Endothelial cell of umbilical vein (primary cell): ENCODE measurements at regions not wholly inside any gene's neighbourhood (a gene's known extent, or its start where the extent isn't known, plus 50 kb on each side); places are given as distances from the start of the nearest gene placed in this dataset.

Experiments used
- EZH2 ChIP-seq: IDR thresholded peaks from 2 replicates; pipeline ENCODE4 v1.6.1; 2012; ENCODE audit warnings: borderline replicate concordance, low read depth, mild to moderate bottlenecking, moderate library complexity, low read length, inconsistent platforms; ENCODE audit not compliant: severe bottlenecking
- FOS ChIP-seq: IDR thresholded peaks from 2 replicates; pipeline ENCODE4 v1.6.1; 2011; ENCODE audit warnings: mild to moderate bottlenecking, low read length, moderate library complexity, borderline replicate concordance; ENCODE audit not compliant: insufficient read depth
- GATA2 ChIP-seq: IDR thresholded peaks from 2 replicates; pipeline ENCODE4 v1.7.0; 2011; ENCODE audit warnings: low read depth, mild to moderate bottlenecking, moderate library complexity, mixed read lengths, low read length; ENCODE audit not compliant: insufficient read length, insufficient read depth
- JUN ChIP-seq: IDR thresholded peaks from 2 replicates; pipeline ENCODE4 v1.6.1; 2011; ENCODE audit warnings: borderline replicate concordance, low read depth; ENCODE audit not compliant: insufficient read length, insufficient read depth
- MYC ChIP-seq: IDR thresholded peaks from one replicate; pipeline ENCODE4 v1.6.1; 2011; ENCODE audit warnings: mild to moderate bottlenecking, low read depth, low read length
- POLR2A ChIP-seq: IDR thresholded peaks from 2 replicates; pipeline ENCODE4 v1.6.1; 2012; ENCODE audit warnings: low read depth, mild to moderate bottlenecking, control low read depth, low read length
- POLR2AphosphoS5 ChIP-seq: IDR thresholded peaks from 2 replicates; pipeline ENCODE4 v1.6.1; 2012; ENCODE audit warnings: low read depth, mild to moderate bottlenecking, control low read depth, low read length, moderate library complexity; ENCODE audit not compliant: insufficient read depth
- TF ChIP-seq, protein P1 (sequence below), 2 donors: IDR thresholded peaks; 1 replicate in 1 of 2; 2 replicates in 1 of 2; pipeline ENCODE4 v1.5.1; 2011; ENCODE audit warnings: low read length in 2 of 2, mild to moderate bottlenecking in 2 of 2, moderate library complexity in 2 of 2, control low read depth in 1 of 2, inconsistent platforms in 1 of 2, low read depth in 1 of 2; ENCODE audit not compliant: insufficient read depth in 1 of 2; ENCODE audit errors: extremely low read depth in 1 of 2

DNA sequence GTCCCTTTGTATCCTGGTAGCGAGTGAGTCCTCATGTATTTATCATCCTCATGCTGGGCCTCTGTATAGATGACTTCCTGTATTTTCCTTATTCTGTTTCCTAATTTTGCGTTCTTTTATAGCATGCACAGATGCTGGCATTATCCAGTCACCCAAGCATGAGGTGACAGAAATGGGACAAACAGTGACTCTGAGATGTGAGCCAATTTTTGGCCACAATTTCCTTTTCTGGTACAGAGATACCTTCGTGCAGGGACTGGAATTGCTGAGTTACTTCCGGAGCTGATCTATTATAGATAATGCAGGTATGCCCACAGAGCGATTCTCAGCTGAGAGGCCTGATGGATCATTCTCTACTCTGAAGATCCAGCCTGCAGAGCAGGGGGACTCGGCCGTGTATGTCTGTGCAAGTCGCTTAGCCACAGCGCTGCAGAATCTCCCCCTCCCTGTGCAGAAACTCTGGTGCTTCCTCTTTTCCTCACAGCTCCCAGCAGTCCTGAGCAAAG is 183.1 kb upstream of the PRSS58 start:
- TF ChIP-seq, protein P1, sequence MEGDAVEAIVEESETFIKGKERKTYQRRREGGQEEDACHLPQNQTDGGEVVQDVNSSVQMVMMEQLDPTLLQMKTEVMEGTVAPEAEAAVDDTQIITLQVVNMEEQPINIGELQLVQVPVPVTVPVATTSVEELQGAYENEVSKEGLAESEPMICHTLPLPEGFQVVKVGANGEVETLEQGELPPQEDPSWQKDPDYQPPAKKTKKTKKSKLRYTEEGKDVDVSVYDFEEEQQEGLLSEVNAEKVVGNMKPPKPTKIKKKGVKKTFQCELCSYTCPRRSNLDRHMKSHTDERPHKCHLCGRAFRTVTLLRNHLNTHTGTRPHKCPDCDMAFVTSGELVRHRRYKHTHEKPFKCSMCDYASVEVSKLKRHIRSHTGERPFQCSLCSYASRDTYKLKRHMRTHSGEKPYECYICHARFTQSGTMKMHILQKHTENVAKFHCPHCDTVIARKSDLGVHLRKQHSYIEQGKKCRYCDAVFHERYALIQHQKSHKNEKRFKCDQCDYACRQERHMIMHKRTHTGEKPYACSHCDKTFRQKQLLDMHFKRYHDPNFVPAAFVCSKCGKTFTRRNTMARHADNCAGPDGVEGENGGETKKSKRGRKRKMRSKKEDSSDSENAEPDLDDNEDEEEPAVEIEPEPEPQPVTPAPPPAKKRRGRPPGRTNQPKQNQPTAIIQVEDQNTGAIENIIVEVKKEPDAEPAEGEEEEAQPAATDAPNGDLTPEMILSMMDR (IDR thresholded peaks at IDR 0.05; ENCODE audit: extremely low read depth in 1 of 2, insufficient read depth in 1 of 2, low read depth in 1 of 2, low read length in 2 of 2) = no peak
- TF ChIP-seq POLR2AphosphoS5 (no peak), MYC (no peak), EZH2 (no peak), FOS (no peak), POLR2A (no peak), GATA2 (no peak), JUN (no peak)
